HepG2 (cell line): ENCODE measurements at regions not wholly inside any gene's neighbourhood (a gene's known extent, or its start where the extent isn't known, plus 50 kb on each side); places are given as distances from the start of the nearest gene placed in this dataset.
A peak's percentile ranks its signal among the peaks of the same experiment; 100 is the strongest.

Experiments used
- ATAC-seq: fragments of 200-7000 bp; cut with Tn5 transposase; 3 replicates; pipeline ENCODE4 v1.9.1; 2020; ENCODE audit warnings: mild to moderate bottlenecking, moderate library complexity
- BruUV-seq: library from RNA; stranded (reverse); fragments of 400-500 nt; replicated peaks from 2 replicates; lab custom pipeline; 2021; lab: Mats Ljungman, UMichigan
- CTCF ChIA-PET: fragments of 300-600 bp; formaldehyde crosslinking; extraction: SDS; loops from one replicate; lab custom pipeline; 2021; ENCODE audit warnings: low total read pairs, inconsistent platforms, low intra/inter-chr PET ratio; lab: Yijun Ruan, JAX
- POLR2A ChIA-PET: fragments of 350-600 bp; sonication (Branson Sonifier 250); formaldehyde crosslinking; loops from one replicate; lab custom pipeline; 2020; ENCODE audit warnings: antibody characterized with exemption, inconsistent platforms; lab: Yijun Ruan, JAX
- DNase-seq: peaks from one replicate; pipeline ENCODE4 v3.0.0-alpha.2; 2015; ENCODE audit warnings: low spot score
- FAIRE-seq: peaks from 3 replicates; lab custom pipeline; 2011; peaks lifted over from hg19 to GRCh38; lab: Jason Lieb, UNC
- H2AFZ ChIP-seq: one replicate; pipeline ENCODE4 v1.6.1; 2011; ENCODE audit warnings: low read length, inconsistent platforms
- H3K27ac ChIP-seq: fragments of 300-600 bp; 3 replicates; pipeline ENCODE4 v1.8.0; 2011; ENCODE audit warnings: mixed run types, mild to moderate bottlenecking, mixed read lengths, low read length, inconsistent platforms; ENCODE audit not compliant: insufficient read depth; ENCODE audit errors: extremely low read length
- H3K27me3 ChIP-seq, 2 experiments: fragments of 200-600 bp in 1 of 2; 2 replicates in 1 of 2; 3 replicates in 1 of 2; pipeline versions ENCODE4 v1.6.0 to v1.8.0; 2011; ENCODE audit warnings: low read length in 2 of 2, mild to moderate bottlenecking in 2 of 2, moderate library complexity in 2 of 2, inconsistent platforms in 1 of 2; ENCODE audit not compliant: insufficient read depth in 2 of 2, control insufficient read depth in 1 of 2
- H3K36me3 ChIP-seq, 2 experiments: fragments of 200-600 bp in 1 of 2; replicated peaks in 1 of 2; 2 replicates in 1 of 2; 3 replicates in 1 of 2; pipeline versions ENCODE4 v1.5.1 to v1.8.0; 2011; ENCODE audit warnings: low read length in 2 of 2, inconsistent platforms in 1 of 2; ENCODE audit not compliant: insufficient read depth in 2 of 2, control insufficient read depth in 1 of 2
- H3K4me1 ChIP-seq: 2 replicates; pipeline ENCODE4 v1.5.1; 2012; ENCODE audit warnings: low read length, inconsistent platforms; ENCODE audit not compliant: insufficient read depth
- H3K4me2 ChIP-seq: 2 replicates; pipeline ENCODE4 v1.6.0; 2011; ENCODE audit warnings: low read depth, low read length, inconsistent platforms
- H3K4me3 ChIP-seq, 3 experiments: fragments of 200-600 bp in 1 of 3; sonication (generic), shearing (Covaris generic) in 1 of 3; replicated peaks in 1 of 3; 2 replicates each; pipeline ENCODE4 v1.5.1; 2011 to 2016; ENCODE audit warnings: low read length in 3 of 3, inconsistent platforms in 2 of 3, low read depth in 2 of 3, mild to moderate bottlenecking in 2 of 3, control low read depth in 1 of 3, mixed read lengths in 1 of 3; ENCODE audit not compliant: insufficient read depth in 1 of 3
- H3K79me2 ChIP-seq: one replicate; pipeline ENCODE4 v1.6.1; 2011; ENCODE audit warnings: low read length, inconsistent platforms; ENCODE audit not compliant: insufficient read depth
- H3K9ac ChIP-seq: 2 replicates; pipeline ENCODE4 v1.6.0; 2011; ENCODE audit warnings: mild to moderate bottlenecking, low read depth, low read length, inconsistent platforms; ENCODE audit not compliant: insufficient read depth
- H3K9me3 ChIP-seq: 2 replicates; pipeline ENCODE4 v1.5.1; 2012; ENCODE audit warnings: mild to moderate bottlenecking, low read length
- H4K20me1 ChIP-seq: 2 replicates; pipeline ENCODE4 v1.6.0; 2011; ENCODE audit warnings: inconsistent platforms, mild to moderate bottlenecking, low read length, moderate library complexity; ENCODE audit not compliant: insufficient read depth
- ASH2L ChIP-seq: fragments of 300-600, 200-600 bp; sonication (generic); IDR thresholded peaks from 2 replicates; pipeline ENCODE4 v1.7.0; 2017; ENCODE audit warnings: low read depth, mild to moderate bottlenecking, moderate library complexity, mixed read lengths, low read length; ENCODE audit not compliant: insufficient read length
- HNRNPL ChIP-seq: fragments of 200-400 bp; formaldehyde crosslinking; IDR thresholded peaks from 2 replicates; pipeline ENCODE4 v1.6.1; 2017; ENCODE audit warnings: mild to moderate bottlenecking, low read depth, low read length
- JDP2 ChIP-seq: sonication (generic); formaldehyde crosslinking; IDR thresholded peaks from 2 replicates; pipeline ENCODE4 v1.8.1; 2022; ENCODE audit warnings: missing genetic modification reagents, borderline replicate concordance
- MLX ChIP-seq: IDR thresholded peaks from 2 replicates; pipeline ENCODE4 v1.6.1; 2016
- NAIF1 ChIP-seq: sonication (generic); formaldehyde crosslinking; IDR thresholded peaks from 2 replicates; pipeline ENCODE4 v1.5.0; 2020; ENCODE audit warnings: mild to moderate bottlenecking, missing genetic modification reagents, borderline replicate concordance
- RAD51 ChIP-seq: fragments of 450-650 bp; IDR thresholded peaks from 2 replicates; pipeline ENCODE4 v1.6.1; 2016; ENCODE audit warnings: borderline replicate concordance
- RFX3 ChIP-seq: IDR thresholded peaks from 2 replicates; pipeline ENCODE4 v1.6.1; 2016; ENCODE audit warnings: missing biosample characterization, missing genetic modification reagents
- RXRB ChIP-seq: IDR thresholded peaks from 2 replicates; pipeline ENCODE4 v1.6.1; 2016; ENCODE audit warnings: borderline replicate concordance, missing genetic modification reagents, missing compliant biosample characterization
- TERF1 ChIP-seq: sonication (generic); formaldehyde crosslinking; IDR thresholded peaks from 2 replicates; pipeline ENCODE4 v1.8.0; 2022; ENCODE audit warnings: mild to moderate bottlenecking, missing genetic modification reagents, moderate library complexity
- USF2 ChIP-seq, 2 experiments: sonication (generic) in 1 of 2; formaldehyde crosslinking in 1 of 2; IDR thresholded peaks; 2 replicates each; pipeline versions ENCODE4 v1.5.1 to v1.6.1; 2011 to 2020; ENCODE audit warnings: borderline replicate concordance in 1 of 2, low read depth in 1 of 2, low read length in 1 of 2, mild to moderate bottlenecking in 1 of 2, missing genetic modification reagents in 1 of 2, moderate library complexity in 1 of 2
- ZNF235 ChIP-seq: sonication (generic); formaldehyde crosslinking; IDR thresholded peaks from 2 replicates; pipeline ENCODE4 v1.8.1; 2023; ENCODE audit warnings: mild to moderate bottlenecking, missing genetic modification reagents, borderline replicate concordance
- ZNF839 ChIP-seq: sonication (generic); formaldehyde crosslinking; IDR thresholded peaks from 2 replicates; pipeline ENCODE4 v1.4.0; 2020; ENCODE audit warnings: missing genetic modification reagents, mild to moderate bottlenecking, borderline replicate concordance
- ZSCAN5A ChIP-seq: sonication (generic); formaldehyde crosslinking; IDR thresholded peaks from 2 replicates; pipeline ENCODE4 v1.8.0; 2022; ENCODE audit warnings: mild to moderate bottlenecking, missing genetic modification reagents, borderline replicate concordance
- WGBS: methylation state at CpG from one replicate; pipeline ENCODE4 v1.1.6; 2017; ENCODE audit warnings: low lambda C conversion rate; 5-methylcytosine and 5-hydroxymethylcytosine counted together
- in situ Hi-C: cut with HindIII; loops from 2 replicates; pipeline ENCODE4 v1.10.0; 2017; ENCODE audit warnings: low pct_unique_long_range_greater_than_20kb; ENCODE audit not compliant: extremely low pct_ligation_motif_present
- intact Hi-C: fragments of 100-400 bp; cut with micrococcal nuclease; formaldehyde crosslinking; loops from one replicate; pipeline ENCODE4 v1.10.0; 2022; ENCODE audit not compliant: unreplicated experiment

- Histone ChIP-seq H3K9ac (no peak overlapping the region), H3K27ac (no peak overlapping the region), H3K79me2 (no peaks in the 10 kb centered on the region), H3K4me1 (no peaks in the 10 kb centered on the region), H4K20me1 (no peaks in the 10 kb centered on the region), H3K4me2 (no peak overlapping the region), H2AFZ (no peak overlapping the region), H3K9me3 (peaks cover 59% of the 10 kb centered on the region), H3K27me3 (no peaks in the 10 kb centered on the region), H3K36me3 (no peaks in the 10 kb centered on the region), H3K4me3 (no peak overlapping the region)
- CTCF ChIA-PET = no interaction called here
- DNase-seq = no peak
- intact Hi-C loops (no loop called here), in situ Hi-C loops (no loop called here)
- ATAC-seq = no peak
- POLR2A ChIA-PET = no interaction called here
- 0% methylated on average over 4 of the region's 4 CpGs for WGBS
- BruUV-seq = no TSS peak
- no peak for FAIRE-seq
- no peak for TF ChIP-seq MLX (CRISPR knock-in tag)
- TF ChIP-seq JDP2 (CRISPR knock-in tag) = no peak
- TF ChIP-seq HNRNPL = no peak
- no peak for TF ChIP-seq TERF1 (CRISPR knock-in tag)
- no peak for TF ChIP-seq ZNF839 (CRISPR knock-in tag)
- TF ChIP-seq NAIF1 (CRISPR knock-in tag) = no peak
- no peak for TF ChIP-seq ASH2L
- TF ChIP-seq RAD51 = peak; percentile 79
- peak; percentile 65 for TF ChIP-seq USF2 (IDR thresholded peaks at IDR 0.05; ENCODE audit: low read depth, low read length)
- TF ChIP-seq USF2 (CRISPR knock-in tag; IDR thresholded peaks at IDR 0.05; ENCODE audit: borderline replicate concordance) = no peak
- no peak for TF ChIP-seq RXRB
- no peak for TF ChIP-seq RFX3
- no peak for TF ChIP-seq ZNF235 (CRISPR knock-in tag)
- no peak for TF ChIP-seq ZSCAN5A (CRISPR knock-in tag)
Observed at GRCh38 chr7:52369922-52370321, 665.5 kb upstream of the POM121L12 start.
